GM23338 (cell line): ENCODE measurements at regions not wholly inside any gene's neighbourhood (a gene's known extent, or its start where the extent isn't known, plus 50 kb on each side); places are given as distances from the start of the nearest gene placed in this dataset.

Experiments
- ATAC-seq: fragments of 200-7000 bp; cut with Tn5 transposase; 3 replicates; pipeline ENCODE4 v1.9.1; 2020
- DNase-seq: peaks from one replicate; pipeline ENCODE4 v3.0.0-alpha.2; 2015; ENCODE audit warnings: low spot score
- H2AFZ ChIP-seq: fragments of 200-600 bp; sonication (generic); 2 replicates; pipeline ENCODE4 v1.8.0; 2016; ENCODE audit warnings: antibody characterized with exemption, mild to moderate bottlenecking, moderate library complexity
- H3F3A ChIP-seq: fragments of 200-600 bp; sonication (generic); replicated peaks from 2 replicates; pipeline ENCODE4 v1.8.0; 2017; ENCODE audit warnings: antibody characterized with exemption, mixed run types, low read depth
- H3K27ac ChIP-seq: fragments of 200-600 bp; sonication (generic); 2 replicates; pipeline ENCODE4 v1.6.1; 2016; ENCODE audit warnings: low read depth
- H3K27me3 ChIP-seq: fragments of 200-600 bp; sonication (generic); 2 replicates; pipeline ENCODE4 v1.8.0; 2016; ENCODE audit warnings: mild to moderate bottlenecking, mixed run types, moderate library complexity; ENCODE audit not compliant: insufficient read depth
- H3K36me3 ChIP-seq: fragments of 200-600 bp; sonication (generic); 2 replicates; pipeline ENCODE4 v1.8.0; 2016; ENCODE audit warnings: mild to moderate bottlenecking; ENCODE audit not compliant: insufficient read depth
- H3K4me1 ChIP-seq: fragments of 200-600 bp; sonication (generic); 2 replicates; pipeline ENCODE4 v1.8.0; 2016; ENCODE audit warnings: mild to moderate bottlenecking, moderate library complexity; ENCODE audit not compliant: insufficient read depth
- H3K4me2 ChIP-seq: fragments of 200-600 bp; sonication (generic); 2 replicates; pipeline ENCODE4 v1.7.1; 2017; ENCODE audit warnings: mixed run types
- H3K4me3 ChIP-seq: fragments of 200-600 bp; sonication (generic); 2 replicates; pipeline ENCODE4 v1.6.1; 2016; ENCODE audit warnings: mixed run types
- H3K79me2 ChIP-seq: fragments of 200-600 bp; sonication (generic); replicated peaks from 2 replicates; pipeline ENCODE4 v1.8.0; 2017; ENCODE audit warnings: mild to moderate bottlenecking; ENCODE audit not compliant: insufficient read depth
- H3K9me2 ChIP-seq: fragments of 200-600 bp; sonication (generic); 2 replicates; pipeline ENCODE4 v1.8.0; 2017; ENCODE audit not compliant: insufficient read depth
- H4K20me1 ChIP-seq: fragments of 200-600 bp; sonication (generic); replicated peaks from 2 replicates; pipeline ENCODE4 v1.8.0; 2017; ENCODE audit warnings: mild to moderate bottlenecking; ENCODE audit not compliant: insufficient read depth
- H3K27ac Mint-ChIP-seq: 2 replicates; pipeline ENCODE4 v1.8.0; 2020; ENCODE audit warnings: inconsistent platforms, mild to moderate bottlenecking, moderate library complexity, mixed read lengths
- H3K27me3 Mint-ChIP-seq: 3 replicates; pipeline ENCODE4 v1.8.0; 2022; ENCODE audit warnings: low read depth, mild to moderate bottlenecking, moderate library complexity, mixed read lengths, inconsistent platforms; ENCODE audit not compliant: insufficient read depth, poor library complexity
- H3K36me3 Mint-ChIP-seq: 3 replicates; pipeline ENCODE4 v1.8.0; 2021; ENCODE audit warnings: low read depth, mild to moderate bottlenecking, inconsistent platforms, moderate library complexity, mixed read lengths
- H3K4me1 Mint-ChIP-seq: 3 replicates; pipeline ENCODE4 v1.8.0; 2020; ENCODE audit warnings: mild to moderate bottlenecking, inconsistent platforms, mixed read lengths
- H3K4me3 Mint-ChIP-seq: 3 replicates; pipeline ENCODE4 v1.8.0; 2021; ENCODE audit warnings: moderate library complexity, mild to moderate bottlenecking, inconsistent platforms, mixed read lengths
- H3K9me3 Mint-ChIP-seq: 3 replicates; pipeline ENCODE4 v1.8.0; 2020; ENCODE audit warnings: moderate library complexity, mild to moderate bottlenecking, inconsistent platforms, mixed read lengths
- CREB1 ChIP-seq: fragments of 250-450 bp; sonication (Bioruptor Pico); IDR thresholded peaks from 2 replicates; pipeline ENCODE4 v1.5.0; 2020; ENCODE audit warnings: low read depth, mild to moderate bottlenecking, moderate library complexity
- CTCF ChIP-seq, 2 experiments: fragments of 200-600 bp in 1 of 2; sonication (generic) in 1 of 2; conservative IDR thresholded peaks; 2 replicates each; pipeline versions ENCODE4 v1.5.1 to v1.6.1; 2016 to 2017; ENCODE audit warnings: antibody characterized with exemption in 2 of 2, low read depth in 2 of 2, mild to moderate bottlenecking in 2 of 2, moderate library complexity in 1 of 2
- ETS1 ChIP-seq: IDR thresholded peaks from 2 replicates; pipeline ENCODE4 v1.6.1; 2016; ENCODE audit warnings: antibody characterized with exemption
- EZH2 ChIP-seq: fragments of 200-600 bp; sonication (generic); IDR thresholded peaks from one replicate; pipeline ENCODE4 v1.8.0; 2017; ENCODE audit warnings: antibody characterized with exemption, mild to moderate bottlenecking, low read depth; ENCODE audit not compliant: unreplicated experiment
- EZH2phosphoT487 ChIP-seq: fragments of 200-600 bp; sonication (generic); IDR thresholded peaks from one replicate; pipeline ENCODE4 v1.8.1; 2018; ENCODE audit warnings: antibody characterized with exemption; ENCODE audit not compliant: unreplicated experiment
- JUNB ChIP-seq: IDR thresholded peaks from one replicate; pipeline ENCODE4 v1.6.1; 2016; ENCODE audit warnings: antibody characterized with exemption; ENCODE audit not compliant: unreplicated experiment
- NANOG ChIP-seq: IDR thresholded peaks from 2 replicates; pipeline ENCODE4 v1.6.1; 2016; ENCODE audit warnings: antibody characterized with exemption, borderline replicate concordance
- POLR2AphosphoS5 ChIP-seq: IDR thresholded peaks from 2 replicates; pipeline ENCODE4 v1.6.1; 2016; ENCODE audit warnings: antibody characterized with exemption, low read depth
- REST ChIP-seq: IDR thresholded peaks from one replicate; pipeline ENCODE4 v1.6.1; 2018; ENCODE audit warnings: antibody characterized with exemption; ENCODE audit not compliant: unreplicated experiment
- STAT1 ChIP-seq: IDR thresholded peaks from one replicate; pipeline ENCODE4 v1.6.1; 2016; ENCODE audit warnings: antibody characterized with exemption; ENCODE audit not compliant: unreplicated experiment
- ZNF114 ChIP-seq: fragments of 250-450 bp; sonication (Bioruptor Pico); IDR thresholded peaks from 2 replicates; pipeline ENCODE4 v1.5.0; 2020; ENCODE audit warnings: mild to moderate bottlenecking, moderate library complexity
- ZNF331 ChIP-seq: fragments of 250-450 bp; sonication (Bioruptor Pico); IDR thresholded peaks from 2 replicates; pipeline ENCODE4 v1.5.0; 2020; ENCODE audit warnings: low read depth, mild to moderate bottlenecking, moderate library complexity
- ZNF462 ChIP-seq: fragments of 250-450 bp; sonication (Bioruptor Pico); IDR thresholded peaks from 2 replicates; pipeline ENCODE4 v1.5.0; 2020; ENCODE audit warnings: mild to moderate bottlenecking, moderate library complexity

- no peak overlapping the region for H3K4me3 Mint-ChIP-seq
- ATAC-seq (no peak), DNase-seq (no peak)
- Histone ChIP-seq H3K4me3 (no peak overlapping the region), H3K4me1 (peaks cover 33% of the 10 kb centered on the region), H3K79me2 (no peaks in the 10 kb centered on the region), H3K4me2 (no peak overlapping the region), H3F3A (no peaks in the 10 kb centered on the region), H2AFZ (no peak overlapping the region), H3K27me3 (no peaks in the 10 kb centered on the region), H3K27ac (no peak overlapping the region), H4K20me1 (no peaks in the 10 kb centered on the region), H3K36me3 (no peaks in the 10 kb centered on the region), H3K9me2 (no peaks in the 10 kb centered on the region)
- H3K27ac Mint-ChIP-seq = no peak overlapping the region
- TF ChIP-seq EZH2 (no peak), JUNB (no peak), ZNF331 (CRISPR knock-in tag) (no peak), STAT1 (no peak), ZNF114 (CRISPR knock-in tag) (no peak), ZNF462 (CRISPR knock-in tag) (no peak), NANOG (no peak), CTCF (conservative IDR thresholded peaks at IDR 0.05; ENCODE audit: low read depth in 2 of 2) (no peak), ETS1 (no peak), POLR2AphosphoS5 (no peak), REST (no peak), CREB1 (CRISPR knock-in tag) (no peak), EZH2phosphoT487 (no peak)
- no peaks in the 10 kb centered on the region for H3K9me3 Mint-ChIP-seq
- no peaks in the 10 kb centered on the region for H3K27me3 Mint-ChIP-seq
- H3K36me3 Mint-ChIP-seq = no peaks in the 10 kb centered on the region
- peaks cover 38% of the 10 kb centered on the region for H3K4me1 Mint-ChIP-seq
These were observed 202.1 kb downstream of the NOVA1 start for GRCh38 chr14:26395726-26396125.
